ENCODE measurements at regions not wholly inside any gene's neighbourhood (a gene's known extent, or its start where the extent isn't known, plus 50 kb on each side); places are given as distances from the start of the nearest gene placed in this dataset.

- ATAC-seq (ENCODE audit: low FRiP score) (no peak), DNase-seq (no peak)
- Histone ChIP-seq H3K4me3 (ENCODE audit: low read length in 2 of 2) (no peak overlapping the region), H3K27me3 (ENCODE audit: control insufficient read depth in 1 of 2, insufficient read depth in 2 of 2, low read length in 1 of 2) (no peaks in the 10 kb centered on the region), H3K4me1 (ENCODE audit: control insufficient read depth in 1 of 2, insufficient read depth in 2 of 2, low read length in 2 of 2) (no peaks in the 10 kb centered on the region), H3K9me3 (ENCODE audit: control insufficient read depth, low read length) (no peaks in the 10 kb centered on the region), H3K36me3 (ENCODE audit: control insufficient read depth in 1 of 2, insufficient read depth in 2 of 2, low read length in 1 of 2) (no peaks in the 10 kb centered on the region), H3K27ac (ENCODE audit: low read depth in 1 of 2, low read length in 2 of 2) (no peak overlapping the region)
- intact Hi-C loops (cut with DNase I): no loop called here
- WGBS, 2 donors: 96 to 98% methylated on average over 2 of the region's 2 CpGs
These were observed 1152.1 kb downstream of the FAT4 start for GRCh38 chr4:126466848-126467247.

DNA sequence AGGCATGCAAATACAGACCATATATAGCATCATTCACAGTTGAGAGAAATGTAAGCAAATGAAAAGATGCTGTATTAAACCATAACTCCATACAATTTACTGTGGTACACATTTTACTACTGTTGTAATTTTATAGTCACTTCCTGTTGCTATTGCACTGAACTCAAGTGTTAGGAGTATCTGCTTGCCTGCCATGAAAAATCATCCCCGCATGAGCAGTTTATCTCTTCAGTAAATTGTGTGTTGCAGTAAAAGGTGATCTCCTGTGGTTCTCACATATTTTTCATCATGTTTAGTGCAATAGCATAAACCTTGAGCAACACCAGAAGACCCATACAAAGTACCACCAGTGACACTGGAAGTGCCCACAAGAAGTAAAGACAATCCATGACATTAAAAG, 1153.4 kb downstream of the FAT4 start:
- Histone ChIP-seq H3K9me3 (ENCODE audit: control insufficient read depth, low read length) (no peaks in the 10 kb centered on the region), H3K27ac (ENCODE audit: low read depth in 1 of 2, low read length in 2 of 2) (no peak overlapping the region), H3K36me3 (ENCODE audit: control insufficient read depth in 1 of 2, insufficient read depth in 2 of 2, low read length in 1 of 2) (no peaks in the 10 kb centered on the region), H3K4me1 (ENCODE audit: control insufficient read depth in 1 of 2, insufficient read depth in 2 of 2, low read length in 2 of 2) (no peaks in the 10 kb centered on the region), H3K27me3 (ENCODE audit: control insufficient read depth in 1 of 2, insufficient read depth in 2 of 2, low read length in 1 of 2) (no peaks in the 10 kb centered on the region), H3K4me3 (ENCODE audit: low read length in 2 of 2) (no peak overlapping the region)
- ATAC-seq (ENCODE audit: low FRiP score) (no peak), DNase-seq (no peak)
- intact Hi-C loops (cut with DNase I): no loop called here
- 97% methylated on average over 1 of the region's 1 CpG for WGBS, 2 donors

DNA sequence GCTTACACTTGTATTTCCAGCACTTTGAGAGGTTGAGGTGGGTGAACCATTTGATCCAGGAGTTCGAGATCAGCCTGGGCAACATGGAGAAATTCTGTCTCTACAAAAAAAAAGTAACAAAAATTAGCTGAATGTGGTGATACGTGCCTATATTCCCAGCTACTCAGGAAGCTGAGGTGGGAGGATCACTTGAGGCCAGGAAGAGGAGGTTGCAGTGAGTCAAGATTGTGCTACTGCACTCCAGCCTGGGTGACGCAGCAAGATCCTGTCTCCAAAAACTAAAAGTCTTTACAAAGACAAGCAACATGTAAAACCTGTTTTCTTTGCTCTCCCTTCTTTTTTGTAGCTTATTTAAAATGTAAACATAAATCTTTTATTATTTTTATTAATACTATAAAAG, 1156.1 kb downstream of the FAT4 start:
- 86 to 87% methylated on average over 3 of the region's 3 CpGs for WGBS, 2 donors
- H3K4me1 ChIP-seq (ENCODE audit: control insufficient read depth in 1 of 2, insufficient read depth in 2 of 2, low read length in 2 of 2): no peaks in the 10 kb centered on the region
- no peak overlapping the region for H3K4me3 ChIP-seq (ENCODE audit: low read length in 2 of 2)
- H3K36me3 ChIP-seq (ENCODE audit: control insufficient read depth in 1 of 2, insufficient read depth in 2 of 2, low read length in 1 of 2): no peaks in the 10 kb centered on the region
- H3K27ac ChIP-seq (ENCODE audit: low read depth in 1 of 2, low read length in 2 of 2): no peak overlapping the region
- H3K9me3 ChIP-seq (ENCODE audit: control insufficient read depth, low read length): peaks cover 2% of the 10 kb centered on the region
- H3K27me3 ChIP-seq (ENCODE audit: control insufficient read depth in 1 of 2, insufficient read depth in 2 of 2, low read length in 1 of 2): no peaks in the 10 kb centered on the region
- intact Hi-C loops (cut with DNase I): no loop called here
- ATAC-seq (ENCODE audit: low FRiP score) (no peak), DNase-seq (no peak)

GRCh38 chr4:126475730-126476129, 1157.0 kb upstream of the INTU start:
- H3K27ac ChIP-seq (ENCODE audit: low read depth in 1 of 2, low read length in 2 of 2): no peak overlapping the region
- no peaks in the 10 kb centered on the region for H3K36me3 ChIP-seq (ENCODE audit: control insufficient read depth in 1 of 2, insufficient read depth in 2 of 2, low read length in 1 of 2)
- no peak for DNase-seq
- 87% methylated on average over 2 of the region's 2 CpGs for WGBS, 2 donors
- intact Hi-C loops (cut with DNase I): no loop called here
- no peak for ATAC-seq (ENCODE audit: low FRiP score)
- H3K27me3 ChIP-seq (ENCODE audit: control insufficient read depth in 1 of 2, insufficient read depth in 2 of 2, low read length in 1 of 2): no peaks in the 10 kb centered on the region
- H3K4me1 ChIP-seq (ENCODE audit: control insufficient read depth in 1 of 2, insufficient read depth in 2 of 2, low read length in 2 of 2): no peaks in the 10 kb centered on the region
- H3K4me3 ChIP-seq (ENCODE audit: low read length in 2 of 2): no peak overlapping the region
- peaks cover 2% of the 10 kb centered on the region for H3K9me3 ChIP-seq (ENCODE audit: control insufficient read depth, low read length)

DNA sequence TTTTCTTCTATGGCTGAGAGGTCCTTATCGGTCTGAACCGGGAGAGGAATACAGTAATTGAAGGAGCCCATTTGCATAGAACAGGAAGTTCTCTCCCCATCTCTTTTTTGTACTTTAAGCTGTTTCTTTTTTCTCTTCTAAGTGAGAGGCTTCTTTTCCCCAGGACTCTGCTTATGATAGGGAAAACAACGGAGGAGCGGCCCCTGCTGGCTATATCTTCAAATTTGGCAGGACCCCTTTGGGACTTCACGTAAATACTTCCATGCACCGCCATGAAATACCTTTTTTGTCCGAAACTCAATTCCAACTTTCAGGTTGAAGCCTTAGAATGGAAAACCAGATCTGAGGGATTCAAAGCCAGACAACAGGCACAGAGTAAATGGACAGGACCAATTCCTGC, 1153.0 kb upstream of the INTU start:
- Histone ChIP-seq H3K4me1 (ENCODE audit: control insufficient read depth in 1 of 2, insufficient read depth in 2 of 2, low read length in 2 of 2) (no peaks in the 10 kb centered on the region), H3K27me3 (ENCODE audit: control insufficient read depth in 1 of 2, insufficient read depth in 2 of 2, low read length in 1 of 2) (no peaks in the 10 kb centered on the region), H3K36me3 (ENCODE audit: control insufficient read depth in 1 of 2, insufficient read depth in 2 of 2, low read length in 1 of 2) (no peaks in the 10 kb centered on the region), H3K4me3 (ENCODE audit: low read length in 2 of 2) (no peak overlapping the region), H3K9me3 (ENCODE audit: control insufficient read depth, low read length) (peaks cover 2% of the 10 kb centered on the region), H3K27ac (ENCODE audit: low read depth in 1 of 2, low read length in 2 of 2) (no peak overlapping the region)
- no peak for DNase-seq
- 94% methylated on average over 7 of the region's 7 CpGs for WGBS, 2 donors
- intact Hi-C loops (cut with DNase I): no loop called here
- no peak for ATAC-seq (ENCODE audit: low FRiP score)

- H3K4me1 ChIP-seq (ENCODE audit: control insufficient read depth in 1 of 2, insufficient read depth in 2 of 2, low read length in 2 of 2): no peaks in the 10 kb centered on the region
- intact Hi-C loops (cut with DNase I): no loop called here
- no peaks in the 10 kb centered on the region for H3K27me3 ChIP-seq (ENCODE audit: control insufficient read depth in 1 of 2, insufficient read depth in 2 of 2, low read length in 1 of 2)
These were observed 1150.4 kb upstream of the INTU start for GRCh38 chr4:126482311-126482710.

GRCh38 chr4:126486377-126486776, 1146.4 kb upstream of the INTU start:
- WGBS, 2 donors: 94 to 97% methylated on average over 1 of the region's 1 CpG
- intact Hi-C loops (cut with DNase I): no loop called here

More at GRCh38 chr4:126482311-126482710, 1150.4 kb upstream of the INTU start:
- H3K9me3 ChIP-seq (ENCODE audit: control insufficient read depth, low read length): no peaks in the 10 kb centered on the region
- no peaks in the 10 kb centered on the region for H3K36me3 ChIP-seq (ENCODE audit: control insufficient read depth in 1 of 2, insufficient read depth in 2 of 2, low read length in 1 of 2)
- no peak for DNase-seq
- ATAC-seq (ENCODE audit: low FRiP score): no peak
- no peak overlapping the region for H3K27ac ChIP-seq (ENCODE audit: low read depth in 1 of 2, low read length in 2 of 2)
- no peak overlapping the region for H3K4me3 ChIP-seq (ENCODE audit: low read length in 2 of 2)

DNA sequence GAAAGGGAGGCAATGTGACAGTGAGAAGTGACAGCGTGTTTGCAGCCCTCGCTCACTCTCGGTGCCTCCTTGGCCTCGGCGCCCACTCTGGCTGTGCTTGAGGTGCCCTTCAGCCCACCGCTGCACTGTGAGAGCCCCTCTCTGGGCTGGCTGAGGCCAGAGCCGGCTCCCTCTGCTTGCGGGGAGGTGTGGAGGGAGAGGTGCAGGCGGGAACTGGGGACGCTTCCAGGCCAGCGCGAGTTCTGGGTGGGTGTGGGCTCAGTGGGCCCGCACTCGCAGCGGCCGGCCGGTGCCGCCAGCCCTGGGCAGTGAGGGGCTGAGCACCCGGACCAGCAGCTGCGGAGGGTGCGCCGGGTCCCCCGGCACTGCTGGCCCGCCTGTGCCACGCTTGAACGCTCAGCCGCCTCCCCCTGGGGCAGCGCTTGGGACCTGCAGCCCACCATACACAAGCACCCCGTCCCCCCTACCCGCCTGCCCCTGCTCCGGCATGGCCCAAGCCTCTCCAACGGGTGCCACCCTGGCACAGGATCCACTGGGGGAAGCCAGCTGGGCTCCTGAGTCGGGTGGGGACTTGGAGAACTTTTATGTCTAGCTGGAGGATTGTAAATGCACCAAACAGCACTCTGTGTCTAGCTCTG, 1142.8 kb upstream of the INTU start:
- H3K4me1 ChIP-seq (ENCODE audit: control insufficient read depth in 1 of 2, insufficient read depth in 2 of 2, low read length in 2 of 2): no peaks in the 10 kb centered on the region
- intact Hi-C loops (cut with DNase I): no loop called here
- H3K27ac ChIP-seq (ENCODE audit: low read depth in 1 of 2, low read length in 2 of 2): no peak overlapping the region
- 96% methylated on average over 29 to 33 of the region's 33 CpGs for WGBS, 2 donors
- H3K4me3 ChIP-seq (ENCODE audit: low read length in 2 of 2): no peak overlapping the region
- H3K27me3 ChIP-seq (ENCODE audit: control insufficient read depth in 1 of 2, insufficient read depth in 2 of 2, low read length in 1 of 2): no peaks in the 10 kb centered on the region
- H3K36me3 ChIP-seq (ENCODE audit: control insufficient read depth in 1 of 2, insufficient read depth in 2 of 2, low read length in 1 of 2): no peaks in the 10 kb centered on the region
- ATAC-seq (ENCODE audit: low FRiP score) (no peak), DNase-seq (no peak)
- no peaks in the 10 kb centered on the region for H3K9me3 ChIP-seq (ENCODE audit: control insufficient read depth, low read length)

More at GRCh38 chr4:126486377-126486776, 1146.4 kb upstream of the INTU start:
- ATAC-seq (ENCODE audit: low FRiP score) (no peak), DNase-seq (no peak)
- Histone ChIP-seq H3K9me3 (ENCODE audit: control insufficient read depth, low read length) (no peaks in the 10 kb centered on the region), H3K4me1 (ENCODE audit: control insufficient read depth in 1 of 2, insufficient read depth in 2 of 2, low read length in 2 of 2) (no peaks in the 10 kb centered on the region), H3K36me3 (ENCODE audit: control insufficient read depth in 1 of 2, insufficient read depth in 2 of 2, low read length in 1 of 2) (no peaks in the 10 kb centered on the region), H3K27ac (ENCODE audit: low read depth in 1 of 2, low read length in 2 of 2) (no peak overlapping the region), H3K4me3 (ENCODE audit: low read length in 2 of 2) (no peak overlapping the region), H3K27me3 (ENCODE audit: control insufficient read depth in 1 of 2, insufficient read depth in 2 of 2, low read length in 1 of 2) (no peaks in the 10 kb centered on the region)

- Histone ChIP-seq H3K9me3 (ENCODE audit: control insufficient read depth, low read length) (no peaks in the 10 kb centered on the region), H3K4me1 (ENCODE audit: control insufficient read depth in 1 of 2, insufficient read depth in 2 of 2, low read length in 2 of 2) (no peaks in the 10 kb centered on the region), H3K36me3 (ENCODE audit: control insufficient read depth in 1 of 2, insufficient read depth in 2 of 2, low read length in 1 of 2) (no peaks in the 10 kb centered on the region), H3K27me3 (ENCODE audit: control insufficient read depth in 1 of 2, insufficient read depth in 2 of 2, low read length in 1 of 2) (no peaks in the 10 kb centered on the region), H3K27ac (ENCODE audit: low read depth in 1 of 2, low read length in 2 of 2) (no peak overlapping the region), H3K4me3 (ENCODE audit: low read length in 2 of 2) (no peak overlapping the region)
- intact Hi-C loops (cut with DNase I): no loop called here
- 43% methylated on average over 1 of the region's 1 CpG for WGBS, 2 donors
- ATAC-seq (ENCODE audit: low FRiP score) (no peak), DNase-seq (no peak)
These were observed 1137.5 kb upstream of the INTU start for GRCh38 chr4:126495163-126495752.
